ENCODE measurements at regions not wholly inside any gene's neighbourhood (a gene's known extent, or its start where the extent isn't known, plus 50 kb on each side); places are given as distances from the start of the nearest gene placed in this dataset.

GRCh38 chr16:87221633-87222032 is 95.6 kb downstream of the C16orf95 start:
- TF ChIP-seq CTCF (IDR thresholded peaks at IDR 0.05), result no peak
- Histone ChIP-seq H3K4me1 (no peaks in the 10 kb centered on the region), H3K36me3 (ENCODE audit: insufficient read depth in 1 of 2, low read depth in 1 of 2) (no peaks in the 10 kb centered on the region), H3K27ac (no peak overlapping the region), H3K9me3 (no peaks in the 10 kb centered on the region), H3K4me3 (no peak overlapping the region), H3K27me3 (ENCODE audit: insufficient read depth in 3 of 3, low read length in 2 of 3) (no peaks in the 10 kb centered on the region)
- no peak for ATAC-seq
- DNase-seq, result no peak
- intact Hi-C loops (cut with DNase I), result no loop called here
- WGBS, 3 donors, result 62 to 98% (median 74%) methylated on average over 3 of the region's 3 CpGs

GRCh38 chr16:87222335-87222734 is 94.9 kb downstream of the C16orf95 start:
- no peaks in the 10 kb centered on the region for H3K27me3 ChIP-seq (ENCODE audit: insufficient read depth in 3 of 3, low read length in 2 of 3)
- TF ChIP-seq CTCF (IDR thresholded peaks at IDR 0.05), result no peak
- 93 to 100% (median 100%) methylated on average over 1 of the region's 1 CpG for WGBS, 3 donors
- DNase-seq (no peak), ATAC-seq (no peak)
- no peaks in the 10 kb centered on the region for H3K36me3 ChIP-seq (ENCODE audit: insufficient read depth in 1 of 2, low read depth in 1 of 2)
- H3K4me1 ChIP-seq, result no peaks in the 10 kb centered on the region
- no peak overlapping the region for H3K27ac ChIP-seq
- H3K9me3 ChIP-seq, result no peaks in the 10 kb centered on the region
- no peak overlapping the region for H3K4me3 ChIP-seq
- intact Hi-C loops (cut with DNase I), result no loop called here

GRCh38 chr16:87223656-87224248 is 93.4 kb downstream of the C16orf95 start:
- Histone ChIP-seq H3K4me1 (no peaks in the 10 kb centered on the region), H3K4me3 (no peak overlapping the region), H3K9me3 (no peaks in the 10 kb centered on the region), H3K27me3 (ENCODE audit: insufficient read depth in 3 of 3, low read length in 2 of 3) (no peaks in the 10 kb centered on the region), H3K36me3 (ENCODE audit: insufficient read depth in 1 of 2, low read depth in 1 of 2) (no peaks in the 10 kb centered on the region), H3K27ac (no peak overlapping the region)
- WGBS, 3 donors, result 82 to 90% (median 83%) methylated on average over 3 of the region's 3 CpGs
- ATAC-seq (no peak), DNase-seq (no peak)
- no peak for TF ChIP-seq CTCF (IDR thresholded peaks at IDR 0.05)
- intact Hi-C loops (cut with DNase I), result no loop called here

GRCh38 chr16:87226926-87227295 is 90.3 kb downstream of the C16orf95 start:
- intact Hi-C loops (cut with DNase I), result no loop called here
- Histone ChIP-seq H3K9me3 (no peaks in the 10 kb centered on the region), H3K4me1 (no peaks in the 10 kb centered on the region), H3K36me3 (ENCODE audit: insufficient read depth in 1 of 2, low read depth in 1 of 2) (no peaks in the 10 kb centered on the region), H3K4me3 (no peak overlapping the region), H3K27ac (peak overlapping the region; percentile 36), H3K27me3 (ENCODE audit: insufficient read depth in 3 of 3, low read length in 2 of 3) (no peaks in the 10 kb centered on the region)
- DNase-seq, result no peak
- no peak for ATAC-seq
- no peak for TF ChIP-seq CTCF (IDR thresholded peaks at IDR 0.05)

- Histone ChIP-seq H3K9me3 (no peaks in the 10 kb centered on the region), H3K27me3 (ENCODE audit: insufficient read depth in 3 of 3, low read length in 2 of 3) (no peaks in the 10 kb centered on the region), H3K4me3 (no peak overlapping the region), H3K27ac (peak overlapping the region; percentile 36), H3K4me1 (no peaks in the 10 kb centered on the region), H3K36me3 (ENCODE audit: insufficient read depth in 1 of 2, low read depth in 1 of 2) (no peaks in the 10 kb centered on the region)
- intact Hi-C loops (cut with DNase I), result no loop called here
- TF ChIP-seq CTCF (IDR thresholded peaks at IDR 0.05), result no peak
- ATAC-seq (peak in 1 of 4 donors; percentile 16), DNase-seq (peak in 1 of 2 donors; percentile 48)
- WGBS, 3 donors, result 66 to 73% (median 72%) methylated on average over 24 of the region's 24 CpGs
Observed at GRCh38 chr16:87227296-87227951, 89.8 kb downstream of the C16orf95 start.

Measured in psoas muscle (tissue), 7 donors.